Left lobe of liver (tissue), 2 donors: ENCODE measurements at regions not wholly inside any gene's neighbourhood (a gene's known extent, or its start where the extent isn't known, plus 50 kb on each side); places are given as distances from the start of the nearest gene placed in this dataset.
"Not testable (repeated sequence)": the region's sequence is repeated elsewhere in the genome, so short reads cannot be mapped to it uniquely, and the experiment has no call there.

ENCODE experiments used
- ATAC-seq: fragments of 200-7000 bp; cut with Tn5 transposase; one replicate; pipeline ENCODE4 v1.9.1; 2020; ENCODE audit warnings: mild to moderate bottlenecking, moderate library complexity
- DNase-seq: peaks from one replicate; pipeline ENCODE4 v3.0.0-alpha.2; 2020; ENCODE audit warnings: low spot score
- donor health status: DM: no; HTN: no; CAD: no; lungs with moderate emphysema.
- donor health status: DM: no; HTN: yes; CAD: no.

- DNase-seq = not testable (repeated sequence)
- ATAC-seq = peak; percentile 79
Measured at GRCh38 chr4:118494437-118494836, 141.6 kb upstream of the PRSS12 start.

GRCh38 chr4:118502967-118503366 lies 150.2 kb upstream of the PRSS12 start:
- not testable (repeated sequence) for DNase-seq, ATAC-seq

GRCh38 chr4:118504927-118505326 lies 152.1 kb upstream of the PRSS12 start:
- peak; percentile 48 for ATAC-seq
- not testable (repeated sequence) for DNase-seq

- not testable (repeated sequence) for DNase-seq, ATAC-seq
Measured at GRCh38 chr4:118505491-118505890, 152.7 kb upstream of the PRSS12 start.

GRCh38 chr4:118512870-118513269 lies 160.1 kb upstream of the PRSS12 start:
- DNase-seq, ATAC-seq: not testable (repeated sequence)

- not testable (repeated sequence) for ATAC-seq, DNase-seq
Measured at GRCh38 chr4:118514332-118514731, 161.5 kb upstream of the PRSS12 start.

GRCh38 chr4:118516107-118516506 lies 163.3 kb upstream of the PRSS12 start:
- not testable (repeated sequence) for ATAC-seq, DNase-seq

GRCh38 chr4:118530107-118530506 lies 155.1 kb upstream of the METTL14 start:
- ATAC-seq, DNase-seq: not testable (repeated sequence)

GRCh38 chr4:118531947-118532346 lies 153.2 kb upstream of the METTL14 start:
- not testable (repeated sequence) for ATAC-seq, DNase-seq

GRCh38 chr4:118535788-118536187 lies 149.4 kb upstream of the METTL14 start:
- DNase-seq, ATAC-seq: not testable (repeated sequence)

- not testable (repeated sequence) for DNase-seq
- peak; percentile 82 for ATAC-seq
Measured at GRCh38 chr4:118539412-118540077, 145.6 kb upstream of the METTL14 start.

- not testable (repeated sequence) for DNase-seq, ATAC-seq
Measured at GRCh38 chr4:118556576-118556975, 128.6 kb upstream of the METTL14 start.

GRCh38 chr4:118557298-118557851 lies 127.8 kb upstream of the METTL14 start:
- DNase-seq = no peak
- no peak for ATAC-seq

- ATAC-seq, DNase-seq: not testable (repeated sequence)
Measured at GRCh38 chr4:118558188-118558587, 127.0 kb upstream of the METTL14 start.

GRCh38 chr4:118561559-118561958 lies 123.6 kb upstream of the METTL14 start:
- not testable (repeated sequence) for ATAC-seq

GRCh38 chr4:118566003-118566513 lies 119.1 kb upstream of the METTL14 start:
- peak; percentile 19 for ATAC-seq
- DNase-seq = not testable (repeated sequence)

More at GRCh38 chr4:118561559-118561958, 123.6 kb upstream of the METTL14 start:
- DNase-seq = not testable (repeated sequence)

- not testable (repeated sequence) for DNase-seq, ATAC-seq
Measured at GRCh38 chr4:118572991-118573390, 112.2 kb upstream of the METTL14 start.

- DNase-seq, ATAC-seq: not testable (repeated sequence)
Measured at GRCh38 chr4:118574251-118574913, 110.8 kb upstream of the METTL14 start.

- ATAC-seq, DNase-seq: not testable (repeated sequence)
Measured at GRCh38 chr4:118575057-118575456, 110.1 kb upstream of the METTL14 start.

GRCh38 chr4:118575726-118576125 lies 109.5 kb upstream of the METTL14 start:
- not testable (repeated sequence) for ATAC-seq, DNase-seq

- ATAC-seq, DNase-seq: not testable (repeated sequence)
Measured at GRCh38 chr4:118576709-118577219, 108.4 kb upstream of the METTL14 start.
